HFFc6 (cell line): ENCODE measurements at regions not wholly inside any gene's neighbourhood (a gene's known extent, or its start where the extent isn't known, plus 50 kb on each side); places are given as distances from the start of the nearest gene placed in this dataset.
"Not testable (repeated sequence)": the region's sequence is repeated elsewhere in the genome, so short reads cannot be mapped to it uniquely, and the experiment has no call there.

Experiments used
- DNase-seq: peaks from one replicate; pipeline ENCODE4 v3.0.0-alpha.2; 2018
- H3K27ac Mint-ChIP-seq: 2 replicates; pipeline ENCODE4 v1.8.0; 2020; ENCODE audit warnings: mild to moderate bottlenecking, mixed read lengths
- H3K27me3 Mint-ChIP-seq: 2 replicates; pipeline ENCODE4 v1.8.0; 2021; ENCODE audit warnings: mild to moderate bottlenecking, moderate library complexity, mixed read lengths; ENCODE audit not compliant: insufficient read depth
- H3K36me3 Mint-ChIP-seq: 2 replicates; pipeline ENCODE4 v1.8.0; 2021; ENCODE audit warnings: low read depth, mixed read lengths
- H3K4me1 Mint-ChIP-seq: 2 replicates; pipeline ENCODE4 v1.8.0; 2020; ENCODE audit warnings: low read depth, mixed read lengths
- H3K4me3 Mint-ChIP-seq: 2 replicates; pipeline ENCODE4 v1.8.0; 2020; ENCODE audit warnings: mild to moderate bottlenecking, moderate library complexity, mixed read lengths
- H3K9me3 Mint-ChIP-seq: 2 replicates; pipeline ENCODE4 v1.8.0; 2020; ENCODE audit warnings: mild to moderate bottlenecking, mixed read lengths
- CTCF ChIP-seq: fragments of 200-600 bp; sonication (generic); IDR thresholded peaks from 2 replicates; pipeline ENCODE4 v1.5.0; 2021; ENCODE audit warnings: antibody characterized with exemption, mild to moderate bottlenecking

GRCh38 chr12:60210756-60211155 lies 614.9 kb downstream of the SLC16A7 start:
- TF ChIP-seq CTCF, result no peak
- Mint-ChIP-seq H3K36me3 (peaks cover 9% of the 10 kb centered on the region; the same call in 1 of the 2 replicates), H3K27me3 (no peaks in the 10 kb centered on the region), H3K9me3 (peaks cover 18% of the 10 kb centered on the region; the same call in 1 of the 2 replicates), H3K27ac (no peak overlapping the region), H3K4me1 (peaks cover 12% of the 10 kb centered on the region), H3K4me3 (no peak overlapping the region)
- DNase-seq, result no peak

- TF ChIP-seq CTCF, result no peak
- no peak for DNase-seq
- Mint-ChIP-seq H3K9me3 (peaks cover 18% of the 10 kb centered on the region; the same call in 1 of the 2 replicates), H3K27me3 (no peaks in the 10 kb centered on the region), H3K36me3 (peaks cover 9% of the 10 kb centered on the region; the same call in 1 of the 2 replicates), H3K4me3 (no peak overlapping the region), H3K27ac (no peak overlapping the region), H3K4me1 (peaks cover 9% of the 10 kb centered on the region; the same call in 1 of the 2 replicates)
Measured at GRCh38 chr12:60211244-60211643, 615.4 kb downstream of the SLC16A7 start.

GRCh38 chr12:60212159-60213000 lies 616.6 kb downstream of the SLC16A7 start:
- peaks cover 18% of the 10 kb centered on the region; the same call in 1 of the 2 replicates for H3K9me3 Mint-ChIP-seq
- H3K36me3 Mint-ChIP-seq, result peaks cover 9% of the 10 kb centered on the region; the same call in 1 of the 2 replicates
- DNase-seq, result no peak
- peaks cover 9% of the 10 kb centered on the region; the same call in 1 of the 2 replicates for H3K4me1 Mint-ChIP-seq
- H3K4me3 Mint-ChIP-seq, result no peak overlapping the region
- H3K27me3 Mint-ChIP-seq, result no peaks in the 10 kb centered on the region
- TF ChIP-seq CTCF, result no peak
- no peak overlapping the region for H3K27ac Mint-ChIP-seq

GRCh38 chr12:60213272-60213671 lies 617.4 kb downstream of the SLC16A7 start:
- H3K9me3 Mint-ChIP-seq, result peaks cover 18% of the 10 kb centered on the region; the same call in 1 of the 2 replicates
- not testable (repeated sequence) for H3K4me3 Mint-ChIP-seq, H3K27ac Mint-ChIP-seq

GRCh38 chr12:60216226-60216625 lies 620.4 kb downstream of the SLC16A7 start:
- Mint-ChIP-seq H3K27me3 (no peaks in the 10 kb centered on the region), H3K36me3 (peaks cover 9% of the 10 kb centered on the region; the same call in 1 of the 2 replicates), H3K4me1 (peaks cover 9% of the 10 kb centered on the region; the same call in 1 of the 2 replicates), H3K4me3 (no peak overlapping the region), H3K27ac (no peak overlapping the region), H3K9me3 (peaks cover 18% of the 10 kb centered on the region; the same call in 1 of the 2 replicates)
- TF ChIP-seq CTCF, result no peak
- DNase-seq, result no peak

More at GRCh38 chr12:60213272-60213671, 617.4 kb downstream of the SLC16A7 start:
- not testable (repeated sequence) for DNase-seq, H3K4me1 Mint-ChIP-seq, H3K36me3 Mint-ChIP-seq, H3K27me3 Mint-ChIP-seq

GRCh38 chr12:60223242-60223641 lies 627.4 kb downstream of the SLC16A7 start:
- TF ChIP-seq CTCF, result no peak
- no peaks in the 10 kb centered on the region for H3K27me3 Mint-ChIP-seq
- peaks cover 10% of the 10 kb centered on the region for H3K36me3 Mint-ChIP-seq
- H3K4me1 Mint-ChIP-seq, result no peaks in the 10 kb centered on the region
- no peak overlapping the region for H3K4me3 Mint-ChIP-seq
- peaks cover 7% of the 10 kb centered on the region for H3K9me3 Mint-ChIP-seq
- no peak for DNase-seq
- no peak overlapping the region for H3K27ac Mint-ChIP-seq
